ENCODE measurements at regions not wholly inside any gene's neighbourhood (a gene's known extent, or its start where the extent isn't known, plus 50 kb on each side); places are given as distances from the start of the nearest gene placed in this dataset.
"Not testable (repeated sequence)": the region's sequence is repeated elsewhere in the genome, so short reads cannot be mapped to it uniquely, and the experiment has no call there.

- no peak overlapping the region for H3K4me3 ChIP-seq (ENCODE audit: low read depth, low read length)
Measured at GRCh38 chrX:73979551-73980131, 127.1 kb upstream of the XIST start.

GRCh38 chrX:73977542-73978169 is 125.1 kb upstream of the XIST start:
- no peak overlapping the region for H3K4me3 ChIP-seq (ENCODE audit: low read depth, low read length)
- no peak for TF ChIP-seq CTCF (IDR thresholded peaks at IDR 0.05; ENCODE audit: borderline replicate concordance, insufficient read depth, low read depth, low read length)

More at GRCh38 chrX:73979551-73980131, 127.1 kb upstream of the XIST start:
- TF ChIP-seq CTCF (IDR thresholded peaks at IDR 0.05; ENCODE audit: borderline replicate concordance, insufficient read depth, low read depth, low read length) = no peak

GRCh38 chrX:73967461-73967860 is 114.9 kb upstream of the XIST start:
- H3K4me3 ChIP-seq (ENCODE audit: low read depth, low read length) = not testable (repeated sequence)

- no peak overlapping the region for H3K4me3 ChIP-seq (ENCODE audit: low read depth, low read length)
- TF ChIP-seq CTCF (IDR thresholded peaks at IDR 0.05; ENCODE audit: borderline replicate concordance, insufficient read depth, low read depth, low read length) = no peak
Measured at GRCh38 chrX:73965833-73966232, 113.3 kb upstream of the XIST start.

- no peak overlapping the region for H3K4me3 ChIP-seq (ENCODE audit: low read depth, low read length)
- no peak for TF ChIP-seq CTCF (IDR thresholded peaks at IDR 0.05; ENCODE audit: borderline replicate concordance, insufficient read depth, low read depth, low read length)
Measured at GRCh38 chrX:73964579-73964978, 112.1 kb upstream of the XIST start.

GRCh38 chrX:73963682-73964081 is 111.2 kb upstream of the XIST start:
- no peak for TF ChIP-seq CTCF (IDR thresholded peaks at IDR 0.05; ENCODE audit: borderline replicate concordance, insufficient read depth, low read depth, low read length)

GRCh38 chrX:73962948-73963347 is 110.4 kb upstream of the XIST start:
- no peak overlapping the region for H3K4me3 ChIP-seq (ENCODE audit: low read depth, low read length)
- TF ChIP-seq CTCF (IDR thresholded peaks at IDR 0.05; ENCODE audit: borderline replicate concordance, insufficient read depth, low read depth, low read length) = no peak

More at GRCh38 chrX:73963682-73964081, 111.2 kb upstream of the XIST start:
- no peak overlapping the region for H3K4me3 ChIP-seq (ENCODE audit: low read depth, low read length)

- not testable (repeated sequence) for H3K4me3 ChIP-seq (ENCODE audit: low read depth, low read length)
Measured at GRCh38 chrX:73961867-73962266, 109.4 kb upstream of the XIST start.

Data from GM12875 (cell line).